Limb (tissue), 2 donors: ENCODE measurements at regions not wholly inside any gene's neighbourhood (a gene's known extent, or its start where the extent isn't known, plus 50 kb on each side); places are given as distances from the start of the nearest gene placed in this dataset.

ENCODE experiments used
- DNase-seq, 2 donors: peaks; one replicate each; pipeline ENCODE4 v3.0.0-alpha.2; 2016; ENCODE audit errors: extremely low spot score in 2 of 2

GRCh38 chr7:33701189-33701740, 204.1 kb upstream of the BMPER start:
- DNase-seq = no peak

- DNase-seq = no peak
These were observed 203.4 kb upstream of the BMPER start for GRCh38 chr7:33701927-33702326.

- DNase-seq = no peak
These were observed 202.8 kb upstream of the BMPER start for GRCh38 chr7:33702514-33703054.

GRCh38 chr7:33705333-33705833, 200.0 kb upstream of the BMPER start:
- DNase-seq = no peak

GRCh38 chr7:33706186-33706585, 199.2 kb upstream of the BMPER start:
- DNase-seq = no peak

- no peak for DNase-seq
These were observed 198.6 kb upstream of the BMPER start for GRCh38 chr7:33706771-33707200.

- peak in 1 of 2 donors; percentile 45 for DNase-seq
These were observed 197.9 kb upstream of the BMPER start for GRCh38 chr7:33707427-33707826.

GRCh38 chr7:33710608-33711007, 194.7 kb upstream of the BMPER start:
- DNase-seq = no peak

GRCh38 chr7:33711231-33712019, 193.9 kb upstream of the BMPER start:
- DNase-seq = no peak

- no peak for DNase-seq
These were observed 193.3 kb upstream of the BMPER start for GRCh38 chr7:33712020-33712414.

- no peak for DNase-seq
These were observed 191.1 kb upstream of the BMPER start for GRCh38 chr7:33714208-33714607.

GRCh38 chr7:33716581-33717477, 188.5 kb upstream of the BMPER start:
- DNase-seq = peak in 1 of 2 donors; percentile 48

GRCh38 chr7:33719059-33719581, 186.2 kb upstream of the BMPER start:
- peak in 1 of 2 donors; percentile 14 for DNase-seq

- DNase-seq = no peak
These were observed 185.2 kb upstream of the BMPER start for GRCh38 chr7:33720139-33720538.

GRCh38 chr7:33720870-33721269, 184.5 kb upstream of the BMPER start:
- no peak for DNase-seq

GRCh38 chr7:33721895-33722294, 183.4 kb upstream of the BMPER start:
- DNase-seq = no peak

- DNase-seq = peak; percentile 15 to 46
These were observed 182.8 kb upstream of the BMPER start for GRCh38 chr7:33722383-33723101.

GRCh38 chr7:33724201-33724600, 181.1 kb upstream of the BMPER start:
- no peak for DNase-seq

- DNase-seq = no peak
These were observed 180.0 kb upstream of the BMPER start for GRCh38 chr7:33725111-33726025.

GRCh38 chr7:33726582-33726981, 178.8 kb upstream of the BMPER start:
- no peak for DNase-seq
